SU-DHL-6 (cell line): ENCODE measurements at regions not wholly inside any gene's neighbourhood (a gene's known extent, or its start where the extent isn't known, plus 50 kb on each side); places are given as distances from the start of the nearest gene placed in this dataset.

Source experiments
- H2AFZ ChIP-seq: fragments of 200-600 bp; sonication (generic); 2 replicates; pipeline ENCODE4 v1.6.1; 2014; ENCODE audit warnings: low read depth, mild to moderate bottlenecking, moderate library complexity, mixed read lengths, antibody characterized with exemption, low read length; ENCODE audit not compliant: severe bottlenecking
- H3F3A ChIP-seq: fragments of 200-600 bp; shearing (Covaris generic); 2 replicates; pipeline ENCODE4 v1.6.0; 2016; ENCODE audit warnings: antibody characterized with exemption, mild to moderate bottlenecking; ENCODE audit not compliant: insufficient read depth
- H3K27ac ChIP-seq: fragments of 200-600 bp; sonication (generic); 2 replicates; pipeline ENCODE4 v1.5.1; 2016; ENCODE audit warnings: low read depth, mild to moderate bottlenecking, low read length, moderate library complexity, mixed read lengths
- H3K27me3 ChIP-seq: fragments of 200-600 bp; sonication (generic), shearing (Covaris generic); 2 replicates; pipeline ENCODE4 v1.6.0; 2014; ENCODE audit warnings: mild to moderate bottlenecking, low read length
- H3K36me3 ChIP-seq: fragments of 200-600 bp; sonication (generic); 2 replicates; pipeline ENCODE4 v1.6.1; 2014; ENCODE audit warnings: mild to moderate bottlenecking, low read length, mixed read lengths
- H3K4me2 ChIP-seq: fragments of 300-600, 200-600 bp; shearing (Covaris generic), sonication (generic); 2 replicates; pipeline ENCODE4 v1.6.0; 2014; ENCODE audit warnings: low read length, low read depth, mild to moderate bottlenecking; ENCODE audit not compliant: poor library complexity, severe bottlenecking
- H3K4me3 ChIP-seq: fragments of 200-600 bp; sonication (generic); 2 replicates; pipeline ENCODE4 v1.5.1; 2014; ENCODE audit warnings: antibody characterized with exemption, low read length, mild to moderate bottlenecking, mixed read lengths; ENCODE audit not compliant: insufficient read depth, poor library complexity, severe bottlenecking
- H3K79me2 ChIP-seq: fragments of 200-600 bp; sonication (generic); 2 replicates; pipeline ENCODE4 v1.6.1; 2014; ENCODE audit warnings: mild to moderate bottlenecking, low read length, moderate library complexity; ENCODE audit not compliant: insufficient read depth
- H3K9ac ChIP-seq: fragments of 200-600 bp; sonication (generic); 2 replicates; pipeline ENCODE4 v1.7.0; 2014; ENCODE audit warnings: mild to moderate bottlenecking, low read length
- H3K9me2 ChIP-seq: fragments of 200-600 bp; sonication (generic); replicated peaks from 2 replicates; pipeline ENCODE4 v1.6.1; 2014; ENCODE audit warnings: low read length; ENCODE audit not compliant: insufficient read depth
- H3K9me3 ChIP-seq: fragments of 200-600 bp; sonication (generic); 2 replicates; pipeline ENCODE4 v1.6.1; 2014; ENCODE audit warnings: low read length, mixed read lengths; ENCODE audit not compliant: insufficient read depth
- H4K20me1 ChIP-seq: fragments of 200-600 bp; sonication (generic); 2 replicates; pipeline ENCODE4 v1.6.1; 2014; ENCODE audit warnings: low read depth, mild to moderate bottlenecking, antibody characterized with exemption, low read length, moderate library complexity, mixed read lengths
- CTCF ChIP-seq: fragments of 200-600 bp; sonication (generic); IDR thresholded peaks from one replicate; pipeline ENCODE4 v1.5.1; 2017; ENCODE audit warnings: antibody characterized with exemption, mild to moderate bottlenecking, low read length, moderate library complexity; ENCODE audit not compliant: insufficient read depth, poor library complexity, severe bottlenecking
- EZH2phosphoT487 ChIP-seq: fragments of 200-600 bp; sonication (generic), shearing (Covaris generic); conservative IDR thresholded peaks from 2 replicates; pipeline ENCODE4 v1.6.1; 2018; ENCODE audit warnings: mild to moderate bottlenecking, antibody characterized with exemption, low read length, moderate library complexity, mixed read lengths

DNA sequence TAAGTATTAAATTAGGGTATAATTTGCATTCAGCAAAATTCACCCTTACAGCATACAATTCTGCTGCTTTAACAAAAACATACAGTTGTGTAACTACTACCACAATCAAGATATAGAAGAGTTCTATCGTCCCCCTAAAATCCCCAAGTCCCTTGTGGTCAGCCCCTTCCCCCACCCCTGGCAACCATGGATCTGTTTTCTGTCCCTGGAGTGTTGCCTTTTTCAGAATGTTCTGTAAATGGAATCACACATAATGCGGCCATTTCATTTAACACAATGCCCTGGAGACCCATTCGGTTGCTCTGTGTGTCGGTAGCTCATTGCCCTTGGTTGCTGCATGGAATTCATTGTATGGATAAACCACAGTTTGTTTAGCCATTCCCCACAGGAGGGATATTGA, 190.2 kb downstream of the IRX5 start:
- Histone ChIP-seq H3K4me2 (no peak overlapping the region), H3K9ac (no peak overlapping the region), H3K9me2 (no peaks in the 10 kb centered on the region), H3K4me3 (no peak overlapping the region), H3K9me3 (no peaks in the 10 kb centered on the region), H3F3A (no peaks in the 10 kb centered on the region), H4K20me1 (no peaks in the 10 kb centered on the region), H2AFZ (no peak overlapping the region), H3K36me3 (no peaks in the 10 kb centered on the region), H3K79me2 (no peaks in the 10 kb centered on the region), H3K27me3 (no peaks in the 10 kb centered on the region), H3K27ac (no peak overlapping the region)
- TF ChIP-seq EZH2phosphoT487 = no peak
- no peak for TF ChIP-seq CTCF

- Histone ChIP-seq H3K27me3 (no peaks in the 10 kb centered on the region), H3K79me2 (no peaks in the 10 kb centered on the region), H3K4me3 (no peak overlapping the region), H3K9me3 (no peaks in the 10 kb centered on the region), H3K36me3 (no peaks in the 10 kb centered on the region), H3F3A (no peaks in the 10 kb centered on the region), H3K4me2 (no peak overlapping the region), H3K27ac (no peak overlapping the region), H3K9ac (no peak overlapping the region), H4K20me1 (no peaks in the 10 kb centered on the region), H3K9me2 (no peaks in the 10 kb centered on the region), H2AFZ (no peak overlapping the region)
- TF ChIP-seq CTCF = no peak
- no peak for TF ChIP-seq EZH2phosphoT487
These were observed 193.0 kb downstream of the IRX5 start for GRCh38 chr16:55123652-55124051.

- TF ChIP-seq EZH2phosphoT487 (no peak), CTCF (no peak)
- H3F3A ChIP-seq = no peaks in the 10 kb centered on the region
- H2AFZ ChIP-seq = no peak overlapping the region
- no peak overlapping the region for H3K9ac ChIP-seq
- H3K79me2 ChIP-seq = no peaks in the 10 kb centered on the region
- H3K27me3 ChIP-seq = no peaks in the 10 kb centered on the region
- no peak overlapping the region for H3K4me3 ChIP-seq
- no peak overlapping the region for H3K27ac ChIP-seq
- no peaks in the 10 kb centered on the region for H4K20me1 ChIP-seq
- no peaks in the 10 kb centered on the region for H3K9me3 ChIP-seq
- H3K4me2 ChIP-seq = no peak overlapping the region
- H3K36me3 ChIP-seq = no peaks in the 10 kb centered on the region
- no peaks in the 10 kb centered on the region for H3K9me2 ChIP-seq
These were observed 195.2 kb downstream of the IRX5 start for GRCh38 chr16:55125818-55126385.
